KMS-11 (cell line): ENCODE measurements at regions not wholly inside any gene's neighbourhood (a gene's known extent, or its start where the extent isn't known, plus 50 kb on each side); places are given as distances from the start of the nearest gene placed in this dataset.

ENCODE experiments used
- H2AFZ ChIP-seq: fragments of 200-600 bp; sonication (generic); 2 replicates; pipeline ENCODE4 v1.6.1; 2016; ENCODE audit warnings: antibody characterized with exemption, mixed run types, low read depth
- H3K27ac ChIP-seq: fragments of 200-600 bp; sonication (generic); 2 replicates; pipeline ENCODE4 v1.6.1; 2016; ENCODE audit warnings: mild to moderate bottlenecking, mixed run types
- H3K27me3 ChIP-seq: fragments of 200-600 bp; sonication (generic); 2 replicates; pipeline ENCODE4 v1.6.1; 2017; ENCODE audit warnings: mild to moderate bottlenecking, low read depth, mixed run types, moderate library complexity; ENCODE audit not compliant: insufficient read depth
- H3K36me3 ChIP-seq: fragments of 200-600 bp; sonication (generic); 2 replicates; pipeline ENCODE4 v1.6.1; 2017; ENCODE audit warnings: mild to moderate bottlenecking, mixed run types; ENCODE audit not compliant: insufficient read depth
- H3K4me1 ChIP-seq: fragments of 200-600 bp; sonication (generic); 2 replicates; pipeline ENCODE4 v1.6.1; 2016; ENCODE audit warnings: mild to moderate bottlenecking, low read depth, mixed run types; ENCODE audit not compliant: poor library complexity, severe bottlenecking
- H3K4me2 ChIP-seq: fragments of 200-600 bp; sonication (generic); 2 replicates; pipeline ENCODE4 v1.7.0; 2016; ENCODE audit warnings: mild to moderate bottlenecking, mixed run types
- H3K4me3 ChIP-seq: fragments of 200-600 bp; sonication (generic); IDR thresholded peaks from 2 replicates; pipeline ENCODE4 v1.6.1; 2017; ENCODE audit warnings: low read depth, low read length, mixed read lengths; ENCODE audit not compliant: insufficient read depth
- H3K79me2 ChIP-seq: fragments of 200-600 bp; sonication (generic); 2 replicates; pipeline ENCODE4 v1.6.1; 2016; ENCODE audit warnings: low read depth, mixed run types; ENCODE audit not compliant: insufficient read depth
- H3K9ac ChIP-seq: fragments of 200-600 bp; sonication (generic); 2 replicates; pipeline ENCODE4 v1.6.1; 2016; ENCODE audit warnings: mild to moderate bottlenecking, mixed run types
- H4K20me1 ChIP-seq: fragments of 200-600 bp; sonication (generic); 2 replicates; pipeline ENCODE4 v1.6.1; 2016; ENCODE audit warnings: mild to moderate bottlenecking, mixed run types; ENCODE audit not compliant: insufficient read depth
- CTCF ChIP-seq: fragments of 200-600 bp; sonication (generic); conservative IDR thresholded peaks from 2 replicates; pipeline ENCODE4 v1.6.1; 2017; ENCODE audit warnings: low read depth, mild to moderate bottlenecking, antibody characterized with exemption, low read length, moderate library complexity, mixed read lengths

GRCh38 chr7:33824911-33825459 is 80.4 kb upstream of the BMPER start:
- no peak for TF ChIP-seq CTCF
- no peaks in the 10 kb centered on the region for H3K36me3 ChIP-seq
- H3K27me3 ChIP-seq, result no peaks in the 10 kb centered on the region
- no peak overlapping the region for H3K9ac ChIP-seq
- no peaks in the 10 kb centered on the region for H4K20me1 ChIP-seq
- no peak overlapping the region for H3K4me2 ChIP-seq
- H3K79me2 ChIP-seq, result no peaks in the 10 kb centered on the region
- no peak overlapping the region for H3K4me3 ChIP-seq
- no peak overlapping the region for H2AFZ ChIP-seq
- H3K4me1 ChIP-seq, result no peaks in the 10 kb centered on the region
- H3K27ac ChIP-seq, result no peak overlapping the region

DNA sequence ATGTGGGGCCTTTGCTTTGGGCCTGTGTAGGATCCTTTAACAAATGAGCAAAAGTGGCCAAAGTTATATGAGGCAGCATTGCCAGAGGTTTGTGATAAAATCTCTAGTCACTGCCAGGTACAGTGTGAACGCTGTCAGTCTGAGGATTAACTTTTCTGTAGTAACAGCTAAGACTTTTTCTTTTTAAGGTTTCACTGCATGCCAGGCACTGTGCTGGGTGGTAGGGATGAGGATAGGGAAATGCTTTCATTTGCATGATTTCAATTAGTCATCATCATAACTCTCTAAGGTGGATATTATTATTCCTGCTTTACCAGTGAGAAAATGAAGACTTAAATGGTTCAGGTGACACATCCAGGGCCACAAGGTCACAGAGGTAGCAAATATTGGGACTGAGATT is 79.7 kb upstream of the BMPER start:
- no peak for TF ChIP-seq CTCF
- H3K36me3 ChIP-seq, result no peaks in the 10 kb centered on the region
- no peak overlapping the region for H3K9ac ChIP-seq
- no peaks in the 10 kb centered on the region for H3K79me2 ChIP-seq
- H2AFZ ChIP-seq, result no peak overlapping the region
- no peaks in the 10 kb centered on the region for H3K27me3 ChIP-seq
- H3K4me1 ChIP-seq, result no peaks in the 10 kb centered on the region
- H3K27ac ChIP-seq, result no peak overlapping the region
- H4K20me1 ChIP-seq, result no peaks in the 10 kb centered on the region
- H3K4me3 ChIP-seq, result no peak overlapping the region
- H3K4me2 ChIP-seq, result no peak overlapping the region

GRCh38 chr7:33829536-33829935 is 75.8 kb upstream of the BMPER start:
- no peak overlapping the region for H3K4me3 ChIP-seq
- no peak overlapping the region for H3K27ac ChIP-seq
- H3K4me1 ChIP-seq, result no peaks in the 10 kb centered on the region
- no peak overlapping the region for H3K4me2 ChIP-seq
- no peaks in the 10 kb centered on the region for H3K79me2 ChIP-seq
- TF ChIP-seq CTCF, result no peak
- H3K27me3 ChIP-seq, result no peaks in the 10 kb centered on the region
- H3K36me3 ChIP-seq, result no peaks in the 10 kb centered on the region
- H4K20me1 ChIP-seq, result no peaks in the 10 kb centered on the region
- H2AFZ ChIP-seq, result no peak overlapping the region
- no peak overlapping the region for H3K9ac ChIP-seq

GRCh38 chr7:33831389-33832141 is 73.8 kb upstream of the BMPER start:
- no peak overlapping the region for H3K27ac ChIP-seq
- no peak overlapping the region for H3K9ac ChIP-seq
- no peaks in the 10 kb centered on the region for H4K20me1 ChIP-seq
- H3K36me3 ChIP-seq, result no peaks in the 10 kb centered on the region
- no peaks in the 10 kb centered on the region for H3K79me2 ChIP-seq
- H3K4me1 ChIP-seq, result no peaks in the 10 kb centered on the region
- H3K27me3 ChIP-seq, result no peaks in the 10 kb centered on the region
- H3K4me2 ChIP-seq, result no peak overlapping the region
- H3K4me3 ChIP-seq, result no peak overlapping the region
- no peak for TF ChIP-seq CTCF
- no peak overlapping the region for H2AFZ ChIP-seq
